ENCODE measurements at regions not wholly inside any gene's neighbourhood (a gene's known extent, or its start where the extent isn't known, plus 50 kb on each side); places are given as distances from the start of the nearest gene placed in this dataset.

- H3K27me3 Mint-ChIP-seq (ENCODE audit: low read depth), result peaks cover 12% of the 10 kb centered on the region
- CTCF ChIA-PET, result no interaction called here
- H3K36me3 Mint-ChIP-seq (ENCODE audit: low read depth), result no peaks in the 10 kb centered on the region
- no peaks in the 10 kb centered on the region for H3K9me3 Mint-ChIP-seq
- no peak overlapping the region for H3K4me3 Mint-ChIP-seq
- H3K27ac Mint-ChIP-seq, result no peak overlapping the region
- DNase-seq, result no peak
- no peaks in the 10 kb centered on the region for H3K4me1 Mint-ChIP-seq (ENCODE audit: low read depth)
- intact Hi-C loops (cut with micrococcal nuclease), result no loop called here
Observed at GRCh38 chr7:25775999-25776743, 375.8 kb upstream of the NFE2L3 start.

- H3K36me3 Mint-ChIP-seq (ENCODE audit: low read depth), result no peaks in the 10 kb centered on the region
- no peaks in the 10 kb centered on the region for H3K9me3 Mint-ChIP-seq
- no peak overlapping the region for H3K4me3 Mint-ChIP-seq
- intact Hi-C loops (cut with micrococcal nuclease), result no loop called here
- no peak overlapping the region for H3K27ac Mint-ChIP-seq
- CTCF ChIA-PET, result no interaction called here
- peaks cover 13% of the 10 kb centered on the region for H3K27me3 Mint-ChIP-seq (ENCODE audit: low read depth)
- no peaks in the 10 kb centered on the region for H3K4me1 Mint-ChIP-seq (ENCODE audit: low read depth)
- DNase-seq, result no peak
Observed at GRCh38 chr7:25776744-25777123, 375.3 kb upstream of the NFE2L3 start.

GRCh38 chr7:25777969-25778708 is 373.9 kb upstream of the NFE2L3 start:
- Mint-ChIP-seq H3K27me3 (ENCODE audit: low read depth) (peaks cover 13% of the 10 kb centered on the region), H3K4me3 (no peak overlapping the region), H3K4me1 (ENCODE audit: low read depth) (no peaks in the 10 kb centered on the region), H3K27ac (no peak overlapping the region), H3K9me3 (no peaks in the 10 kb centered on the region), H3K36me3 (ENCODE audit: low read depth) (no peaks in the 10 kb centered on the region)
- CTCF ChIA-PET, result no interaction called here
- DNase-seq, result no peak
- intact Hi-C loops (cut with micrococcal nuclease), result loop anchor here (2.0 kb wide), 1 partner anchor 23 kb away; no protein-coding TSS in a partner anchor

GRCh38 chr7:25779002-25779546 is 372.9 kb upstream of the NFE2L3 start:
- peaks cover 13% of the 10 kb centered on the region for H3K27me3 Mint-ChIP-seq (ENCODE audit: low read depth)
- CTCF ChIA-PET, result no interaction called here

GRCh38 chr7:25780904-25781303 is 371.1 kb upstream of the NFE2L3 start:
- no peaks in the 10 kb centered on the region for H3K4me1 Mint-ChIP-seq (ENCODE audit: low read depth)
- H3K9me3 Mint-ChIP-seq, result no peaks in the 10 kb centered on the region
- CTCF ChIA-PET, result no interaction called here
- no peak overlapping the region for H3K27ac Mint-ChIP-seq
- no peak for DNase-seq
- peaks cover 15% of the 10 kb centered on the region for H3K27me3 Mint-ChIP-seq (ENCODE audit: low read depth)
- no peak overlapping the region for H3K4me3 Mint-ChIP-seq
- intact Hi-C loops (cut with micrococcal nuclease), result no loop called here
- H3K36me3 Mint-ChIP-seq (ENCODE audit: low read depth), result no peaks in the 10 kb centered on the region

More at GRCh38 chr7:25779002-25779546, 372.9 kb upstream of the NFE2L3 start:
- Mint-ChIP-seq H3K4me3 (no peak overlapping the region), H3K27ac (no peak overlapping the region), H3K9me3 (no peaks in the 10 kb centered on the region), H3K36me3 (ENCODE audit: low read depth) (no peaks in the 10 kb centered on the region), H3K4me1 (ENCODE audit: low read depth) (no peaks in the 10 kb centered on the region)
- intact Hi-C loops (cut with micrococcal nuclease), result loop anchor here (2.0 kb wide), 1 partner anchor 22 kb away; no protein-coding TSS in a partner anchor
- no peak for DNase-seq

- peaks cover 15% of the 10 kb centered on the region for H3K27me3 Mint-ChIP-seq (ENCODE audit: low read depth)
- H3K36me3 Mint-ChIP-seq (ENCODE audit: low read depth), result no peaks in the 10 kb centered on the region
- no peaks in the 10 kb centered on the region for H3K9me3 Mint-ChIP-seq
- CTCF ChIA-PET, result no interaction called here
- no peak overlapping the region for H3K27ac Mint-ChIP-seq
- H3K4me1 Mint-ChIP-seq (ENCODE audit: low read depth), result no peaks in the 10 kb centered on the region
- DNase-seq, result no peak
- intact Hi-C loops (cut with micrococcal nuclease), result no loop called here
- no peak overlapping the region for H3K4me3 Mint-ChIP-seq
Observed at GRCh38 chr7:25781704-25782103, 370.3 kb upstream of the NFE2L3 start.

- intact Hi-C loops (cut with micrococcal nuclease), result no loop called here
- Mint-ChIP-seq H3K9me3 (no peaks in the 10 kb centered on the region), H3K4me3 (no peak overlapping the region), H3K27me3 (ENCODE audit: low read depth) (peaks cover 2% of the 10 kb centered on the region), H3K36me3 (ENCODE audit: low read depth) (no peaks in the 10 kb centered on the region), H3K27ac (no peak overlapping the region), H3K4me1 (ENCODE audit: low read depth) (no peaks in the 10 kb centered on the region)
- CTCF ChIA-PET, result no interaction called here
- DNase-seq, result no peak
Observed at GRCh38 chr7:25786936-25787335, 365.1 kb upstream of the NFE2L3 start.

GRCh38 chr7:25787336-25787735 is 364.7 kb upstream of the NFE2L3 start:
- peaks cover 2% of the 10 kb centered on the region for H3K27me3 Mint-ChIP-seq (ENCODE audit: low read depth)
- H3K36me3 Mint-ChIP-seq (ENCODE audit: low read depth), result no peaks in the 10 kb centered on the region
- intact Hi-C loops (cut with micrococcal nuclease), result no loop called here
- CTCF ChIA-PET, result no interaction called here
- H3K4me1 Mint-ChIP-seq (ENCODE audit: low read depth), result no peaks in the 10 kb centered on the region
- H3K9me3 Mint-ChIP-seq, result no peaks in the 10 kb centered on the region
- no peak for DNase-seq
- no peak overlapping the region for H3K4me3 Mint-ChIP-seq
- no peak overlapping the region for H3K27ac Mint-ChIP-seq

- Mint-ChIP-seq H3K36me3 (ENCODE audit: low read depth) (no peaks in the 10 kb centered on the region), H3K4me3 (no peak overlapping the region), H3K4me1 (ENCODE audit: low read depth) (no peaks in the 10 kb centered on the region), H3K27ac (no peak overlapping the region), H3K9me3 (no peaks in the 10 kb centered on the region), H3K27me3 (ENCODE audit: low read depth) (peaks cover 6% of the 10 kb centered on the region)
- intact Hi-C loops (cut with micrococcal nuclease), result no loop called here
- DNase-seq, result no peak
- CTCF ChIA-PET, result no interaction called here
Observed at GRCh38 chr7:25788371-25788770, 363.6 kb upstream of the NFE2L3 start.

GRCh38 chr7:25788961-25789620 is 362.9 kb upstream of the NFE2L3 start:
- CTCF ChIA-PET, result no interaction called here

GRCh38 chr7:25789701-25790640 is 362.0 kb upstream of the NFE2L3 start:
- Mint-ChIP-seq H3K9me3 (no peaks in the 10 kb centered on the region), H3K36me3 (ENCODE audit: low read depth) (no peaks in the 10 kb centered on the region), H3K27ac (no peak overlapping the region), H3K27me3 (ENCODE audit: low read depth) (peaks cover 11% of the 10 kb centered on the region), H3K4me1 (ENCODE audit: low read depth) (no peaks in the 10 kb centered on the region), H3K4me3 (no peak overlapping the region)
- no peak for DNase-seq
- intact Hi-C loops (cut with micrococcal nuclease), result no loop called here
- CTCF ChIA-PET, result interaction anchor here (0.5 to 0.7 kb wide), 2 partner anchors 293 to 1445 kb away, joined by 3 read pairs; no protein-coding TSS in a partner anchor

More at GRCh38 chr7:25788961-25789620, 362.9 kb upstream of the NFE2L3 start:
- no peak overlapping the region for H3K27ac Mint-ChIP-seq
- no peaks in the 10 kb centered on the region for H3K4me1 Mint-ChIP-seq (ENCODE audit: low read depth)
- DNase-seq, result no peak
- no peaks in the 10 kb centered on the region for H3K9me3 Mint-ChIP-seq
- intact Hi-C loops (cut with micrococcal nuclease), result no loop called here
- H3K4me3 Mint-ChIP-seq, result no peak overlapping the region
- peaks cover 9% of the 10 kb centered on the region for H3K27me3 Mint-ChIP-seq (ENCODE audit: low read depth)
- no peaks in the 10 kb centered on the region for H3K36me3 Mint-ChIP-seq (ENCODE audit: low read depth)

Data from activated naive CD4-positive, alpha-beta T cell treated with anti-CD3 and anti-CD28 coated beads for 36 hours (primary cell).